ENCODE measurements at regions not wholly inside any gene's neighbourhood (a gene's known extent, or its start where the extent isn't known, plus 50 kb on each side); places are given as distances from the start of the nearest gene placed in this dataset.
A peak's percentile ranks its signal among the peaks of the same experiment; 100 is the strongest.

DNA sequence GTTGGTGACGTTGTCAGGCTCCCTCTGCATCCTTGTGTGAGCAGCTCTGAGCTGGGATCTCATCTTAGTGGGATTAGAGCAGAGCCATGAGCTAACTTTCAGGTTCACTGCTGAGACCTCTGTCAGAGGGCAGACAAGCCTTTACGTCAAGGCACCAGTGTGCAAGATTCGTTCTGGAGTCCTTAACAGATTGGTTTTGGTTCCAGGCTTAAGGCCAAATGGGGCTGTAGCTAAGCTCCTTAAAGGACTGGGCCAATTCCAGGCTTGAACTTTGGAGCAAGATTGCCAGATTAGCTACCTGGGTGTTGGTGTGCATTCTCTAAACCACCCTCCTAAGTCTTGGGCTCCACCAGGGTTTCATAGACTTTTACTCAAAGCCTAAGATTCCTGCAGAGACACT lies 52.6 kb upstream of the PDC start:
- Histone ChIP-seq H3K36me3 (no peaks in the 10 kb centered on the region), H3K27me3 (no peaks in the 10 kb centered on the region), H3K4me1 (peaks cover 0 to 12% (median 7%) of the 10 kb centered on the region in 4 donors), H3K27ac (no peak overlapping the region), H3K9me3 (no peaks in the 10 kb centered on the region), H3K4me3 (no peak overlapping the region)
- no peak for DNase-seq
- WGBS, 2 donors: 69 to 92% methylated on average over 2 to 3 of the region's 3 CpGs
- TF ChIP-seq, protein P1, sequence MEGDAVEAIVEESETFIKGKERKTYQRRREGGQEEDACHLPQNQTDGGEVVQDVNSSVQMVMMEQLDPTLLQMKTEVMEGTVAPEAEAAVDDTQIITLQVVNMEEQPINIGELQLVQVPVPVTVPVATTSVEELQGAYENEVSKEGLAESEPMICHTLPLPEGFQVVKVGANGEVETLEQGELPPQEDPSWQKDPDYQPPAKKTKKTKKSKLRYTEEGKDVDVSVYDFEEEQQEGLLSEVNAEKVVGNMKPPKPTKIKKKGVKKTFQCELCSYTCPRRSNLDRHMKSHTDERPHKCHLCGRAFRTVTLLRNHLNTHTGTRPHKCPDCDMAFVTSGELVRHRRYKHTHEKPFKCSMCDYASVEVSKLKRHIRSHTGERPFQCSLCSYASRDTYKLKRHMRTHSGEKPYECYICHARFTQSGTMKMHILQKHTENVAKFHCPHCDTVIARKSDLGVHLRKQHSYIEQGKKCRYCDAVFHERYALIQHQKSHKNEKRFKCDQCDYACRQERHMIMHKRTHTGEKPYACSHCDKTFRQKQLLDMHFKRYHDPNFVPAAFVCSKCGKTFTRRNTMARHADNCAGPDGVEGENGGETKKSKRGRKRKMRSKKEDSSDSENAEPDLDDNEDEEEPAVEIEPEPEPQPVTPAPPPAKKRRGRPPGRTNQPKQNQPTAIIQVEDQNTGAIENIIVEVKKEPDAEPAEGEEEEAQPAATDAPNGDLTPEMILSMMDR (IDR thresholded peaks at IDR 0.05): no peak
- TF ChIP-seq POLR2AphosphoS5 (IDR thresholded peaks at IDR 0.05): no peak
- TF ChIP-seq EP300 (IDR thresholded peaks at IDR 0.05): no peak
- no peak for TF ChIP-seq POLR2A (IDR thresholded peaks at IDR 0.05)
- ATAC-seq (ENCODE audit: low FRiP score in 2 of 2): no peak

DNA sequence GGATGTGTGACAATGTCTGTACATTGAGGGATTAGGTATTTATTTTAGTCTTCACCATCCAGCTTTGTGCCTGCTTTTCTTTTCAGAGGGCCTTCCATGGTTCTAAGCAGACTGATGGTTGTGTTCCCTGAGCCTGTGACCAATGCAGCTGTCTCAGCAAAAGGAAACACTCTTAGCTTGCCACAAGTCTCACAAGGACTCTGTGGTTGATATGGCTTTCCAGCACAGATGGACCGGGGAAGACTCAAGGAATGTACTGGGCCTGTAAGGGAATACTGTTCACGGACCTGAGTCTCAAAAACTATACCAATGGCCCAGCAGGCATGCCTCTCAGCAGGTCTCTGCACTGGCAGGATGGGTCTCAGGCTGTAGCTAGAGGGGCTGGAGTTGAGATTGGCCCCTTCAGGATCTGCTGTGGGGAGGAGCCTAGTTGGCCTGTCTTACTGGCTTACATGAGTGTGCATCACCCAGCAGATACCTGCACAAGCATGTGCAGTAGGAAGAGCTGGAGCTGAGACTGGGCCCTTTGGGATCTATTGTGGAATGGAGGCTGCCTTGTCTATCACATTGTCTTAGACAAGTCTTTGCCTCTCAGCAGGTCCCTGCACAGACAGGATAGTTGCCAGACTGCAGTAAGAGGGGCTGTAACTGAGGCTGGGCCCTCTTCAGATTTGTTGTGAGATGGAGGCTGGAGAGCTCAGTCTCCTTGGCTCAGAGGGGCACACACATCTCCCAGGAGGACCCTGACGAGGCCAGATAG lies 52.0 kb upstream of the PDC start:
- WGBS, 2 donors: 93 to 95% methylated on average over 2 to 3 of the region's 3 CpGs
- Histone ChIP-seq H3K27ac (peak overlapping the region in 2 of 4 donors; percentile 31 to 37), H3K27me3 (no peaks in the 10 kb centered on the region), H3K9me3 (no peaks in the 10 kb centered on the region), H3K36me3 (no peaks in the 10 kb centered on the region), H3K4me3 (no peak overlapping the region), H3K4me1 (peaks cover 0 to 12% (median 7%) of the 10 kb centered on the region in 4 donors)
- DNase-seq: no peak
- peak; percentile 23 to 53 for ATAC-seq (ENCODE audit: low FRiP score in 2 of 2)
- no peak for TF ChIP-seq EP300 (IDR thresholded peaks at IDR 0.05)
- no peak for TF ChIP-seq POLR2A (IDR thresholded peaks at IDR 0.05)
- TF ChIP-seq POLR2AphosphoS5 (IDR thresholded peaks at IDR 0.05): no peak
- TF ChIP-seq, protein P1 (IDR thresholded peaks at IDR 0.05): no peak

DNA sequence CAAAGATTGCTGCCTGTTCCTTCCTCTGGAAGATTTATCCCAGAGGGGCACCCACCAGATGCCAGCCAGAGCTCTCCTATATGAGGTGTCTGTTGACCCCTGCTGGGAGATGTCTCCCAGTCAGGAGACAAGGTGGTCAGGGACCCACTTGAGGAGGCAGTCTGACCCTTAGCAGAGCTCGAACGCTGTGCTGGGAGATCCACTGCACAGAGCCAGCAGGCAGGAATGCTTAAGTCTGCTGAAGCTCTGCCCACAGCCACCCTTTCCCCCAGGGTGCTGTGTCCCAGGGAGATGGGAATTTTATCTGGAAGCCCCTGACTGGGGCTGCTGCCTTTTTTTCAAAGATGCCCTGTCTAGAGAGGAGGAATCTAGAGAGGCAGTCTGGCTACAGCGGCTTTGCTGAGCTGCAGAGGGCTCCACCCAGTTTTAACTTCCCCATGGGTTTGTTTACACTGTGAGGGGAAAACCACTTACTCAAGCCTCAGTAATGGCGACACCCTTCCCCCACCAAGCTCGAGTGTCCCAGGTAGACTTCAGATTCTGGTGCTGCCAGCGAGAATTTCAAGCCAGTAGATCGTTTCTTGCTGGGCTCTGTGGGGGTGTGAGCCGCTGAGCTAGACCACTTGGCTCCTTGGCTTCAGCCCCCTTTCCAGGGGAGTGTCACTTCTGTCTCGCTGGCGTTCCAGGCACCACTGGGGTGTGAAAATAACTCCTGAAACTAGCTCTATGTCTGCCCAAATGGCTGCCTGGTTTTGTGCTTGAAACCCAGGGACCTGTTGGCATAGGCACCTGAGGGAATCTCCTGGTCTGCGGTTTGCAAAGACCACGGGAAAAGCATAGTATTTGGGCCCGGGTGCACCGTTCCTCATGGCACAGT lies 51.1 kb upstream of the PDC start:
- no peak overlapping the region for H3K4me3 ChIP-seq
- H3K4me1 ChIP-seq: peaks cover 0 to 12% (median 7%) of the 10 kb centered on the region in 4 donors
- H3K27me3 ChIP-seq: no peaks in the 10 kb centered on the region
- TF ChIP-seq, protein P1 (IDR thresholded peaks at IDR 0.05): no peak
- TF ChIP-seq POLR2AphosphoS5 (IDR thresholded peaks at IDR 0.05) (no peak), POLR2A (IDR thresholded peaks at IDR 0.05) (no peak), EP300 (IDR thresholded peaks at IDR 0.05) (peak in 1 of 4 donors; percentile 10)
- H3K36me3 ChIP-seq: no peaks in the 10 kb centered on the region
- ATAC-seq (ENCODE audit: low FRiP score in 2 of 2) (peak; percentile 55 to 69), DNase-seq (peak in 1 of 2 donors; percentile 82)
- peak overlapping the region in 2 of 4 donors; percentile 37 to 40 for H3K27ac ChIP-seq
- H3K9me3 ChIP-seq: no peaks in the 10 kb centered on the region
- WGBS, 2 donors: 60 to 64% methylated on average over 11 to 14 of the region's 14 CpGs

Data from upper lobe of left lung (tissue), 6 donors.